ENCODE measurements at regions not wholly inside any gene's neighbourhood (a gene's known extent, or its start where the extent isn't known, plus 50 kb on each side); places are given as distances from the start of the nearest gene placed in this dataset.

- no peak for TF ChIP-seq CREB5 (CRISPR knock-in tag; IDR thresholded peaks at IDR 0.05; ENCODE audit: low read depth)
- TF ChIP-seq SNAI2 (CRISPR knock-in tag; IDR thresholded peaks at IDR 0.05), result no peak
- no peak for TF ChIP-seq ZNF565 (CRISPR knock-in tag; conservative IDR thresholded peaks at IDR 0.05; ENCODE audit: low read depth)
- no peak for TF ChIP-seq TSHZ2 (CRISPR knock-in tag; IDR thresholded peaks at IDR 0.05)
- no peak for TF ChIP-seq PATZ1 (CRISPR knock-in tag; IDR thresholded peaks at IDR 0.05; ENCODE audit: borderline replicate concordance)
- no peak for TF ChIP-seq CSRNP3 (CRISPR knock-in tag; IDR thresholded peaks at IDR 0.05)
- no peak for TF ChIP-seq ARNTL (CRISPR knock-in tag; IDR thresholded peaks at IDR 0.05; ENCODE audit: borderline replicate concordance, low read depth)
- no peak for TF ChIP-seq ZFP30 (CRISPR knock-in tag; IDR thresholded peaks at IDR 0.05)
- no peak for TF ChIP-seq RARB (CRISPR knock-in tag; IDR thresholded peaks at IDR 0.05)
- no peak for TF ChIP-seq BACH2 (CRISPR knock-in tag; IDR thresholded peaks at IDR 0.05; ENCODE audit: borderline replicate concordance)
- TF ChIP-seq ISL1 (CRISPR knock-in tag; IDR thresholded peaks at IDR 0.05), result no peak
- TF ChIP-seq ESRRG (CRISPR knock-in tag; IDR thresholded peaks at IDR 0.05), result no peak
Observed at GRCh38 chr4:112747036-112747435, 110.1 kb downstream of the LARP7 start.
